ENCODE measurements at regions not wholly inside any gene's neighbourhood (a gene's known extent, or its start where the extent isn't known, plus 50 kb on each side); places are given as distances from the start of the nearest gene placed in this dataset.

DNA sequence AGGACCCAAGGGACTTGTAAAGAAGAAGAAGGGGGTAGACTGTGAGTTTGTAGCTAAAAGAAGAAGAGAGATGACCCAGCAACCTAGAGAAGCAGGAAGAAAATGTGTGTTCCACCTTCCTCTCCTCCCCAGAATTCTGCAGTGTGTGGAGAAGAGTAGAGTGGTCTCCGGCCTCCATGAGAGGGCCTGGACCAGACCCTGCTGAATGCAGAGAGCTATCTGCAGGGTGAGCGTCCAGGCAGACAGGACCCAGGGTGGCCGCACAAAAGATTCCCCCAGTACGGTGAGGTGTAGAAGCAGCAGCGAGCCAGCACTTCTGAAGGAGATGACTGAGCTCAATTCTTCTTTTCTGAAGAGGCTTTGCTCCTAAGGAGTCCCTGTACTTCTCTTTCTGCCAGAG is 239.7 kb upstream of the ANKRD30A start:
- TF ChIP-seq, protein P1, sequence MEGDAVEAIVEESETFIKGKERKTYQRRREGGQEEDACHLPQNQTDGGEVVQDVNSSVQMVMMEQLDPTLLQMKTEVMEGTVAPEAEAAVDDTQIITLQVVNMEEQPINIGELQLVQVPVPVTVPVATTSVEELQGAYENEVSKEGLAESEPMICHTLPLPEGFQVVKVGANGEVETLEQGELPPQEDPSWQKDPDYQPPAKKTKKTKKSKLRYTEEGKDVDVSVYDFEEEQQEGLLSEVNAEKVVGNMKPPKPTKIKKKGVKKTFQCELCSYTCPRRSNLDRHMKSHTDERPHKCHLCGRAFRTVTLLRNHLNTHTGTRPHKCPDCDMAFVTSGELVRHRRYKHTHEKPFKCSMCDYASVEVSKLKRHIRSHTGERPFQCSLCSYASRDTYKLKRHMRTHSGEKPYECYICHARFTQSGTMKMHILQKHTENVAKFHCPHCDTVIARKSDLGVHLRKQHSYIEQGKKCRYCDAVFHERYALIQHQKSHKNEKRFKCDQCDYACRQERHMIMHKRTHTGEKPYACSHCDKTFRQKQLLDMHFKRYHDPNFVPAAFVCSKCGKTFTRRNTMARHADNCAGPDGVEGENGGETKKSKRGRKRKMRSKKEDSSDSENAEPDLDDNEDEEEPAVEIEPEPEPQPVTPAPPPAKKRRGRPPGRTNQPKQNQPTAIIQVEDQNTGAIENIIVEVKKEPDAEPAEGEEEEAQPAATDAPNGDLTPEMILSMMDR (IDR thresholded peaks at IDR 0.05): no peak
- TF ChIP-seq POLR2AphosphoS5 (IDR thresholded peaks at IDR 0.05) (no peak), POLR2A (IDR thresholded peaks at IDR 0.05) (no peak)
